ENCODE measurements at regions not wholly inside any gene's neighbourhood (a gene's known extent, or its start where the extent isn't known, plus 50 kb on each side); places are given as distances from the start of the nearest gene placed in this dataset.

DNA sequence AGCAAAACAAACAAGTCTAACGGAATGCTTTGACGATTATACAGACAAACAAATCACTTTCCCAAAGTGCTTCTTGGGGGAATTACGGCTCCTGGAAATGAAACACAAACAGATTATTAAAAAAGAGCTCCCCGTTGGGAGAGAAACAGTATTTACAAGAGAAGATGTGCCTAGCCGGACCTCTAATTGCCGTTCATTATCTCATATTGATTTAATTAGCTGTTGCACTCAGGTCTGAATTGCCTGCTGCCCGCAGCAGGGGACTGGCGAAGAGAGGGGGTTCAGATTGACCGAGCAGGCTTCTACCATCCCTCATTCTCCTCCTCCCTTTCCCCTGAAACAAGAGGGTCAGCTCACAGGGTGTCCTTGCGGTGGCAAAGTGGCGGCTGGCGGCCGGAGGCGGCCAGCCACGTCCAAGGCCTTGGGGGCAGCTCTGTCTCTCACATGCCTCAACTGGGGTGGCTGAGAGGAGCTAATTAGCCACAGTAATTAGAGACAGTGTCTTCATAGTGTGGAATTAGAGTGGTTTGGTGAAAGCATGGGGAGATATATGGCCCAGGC is 295.1 kb downstream of the MIAT start:
- H3K27me3 ChIP-seq, result no peaks in the 10 kb centered on the region
- intact Hi-C loops (cut with DNase I), result no loop called here
- H3K27ac ChIP-seq, result no peak overlapping the region
- no peak overlapping the region for H3K4me3 ChIP-seq
- H3K9me3 ChIP-seq, result no peaks in the 10 kb centered on the region
- H3K36me3 ChIP-seq, result no peaks in the 10 kb centered on the region
- no peak for DNase-seq
- no peak for TF ChIP-seq POLR2A (IDR thresholded peaks at IDR 0.05)
- TF ChIP-seq, protein P1, sequence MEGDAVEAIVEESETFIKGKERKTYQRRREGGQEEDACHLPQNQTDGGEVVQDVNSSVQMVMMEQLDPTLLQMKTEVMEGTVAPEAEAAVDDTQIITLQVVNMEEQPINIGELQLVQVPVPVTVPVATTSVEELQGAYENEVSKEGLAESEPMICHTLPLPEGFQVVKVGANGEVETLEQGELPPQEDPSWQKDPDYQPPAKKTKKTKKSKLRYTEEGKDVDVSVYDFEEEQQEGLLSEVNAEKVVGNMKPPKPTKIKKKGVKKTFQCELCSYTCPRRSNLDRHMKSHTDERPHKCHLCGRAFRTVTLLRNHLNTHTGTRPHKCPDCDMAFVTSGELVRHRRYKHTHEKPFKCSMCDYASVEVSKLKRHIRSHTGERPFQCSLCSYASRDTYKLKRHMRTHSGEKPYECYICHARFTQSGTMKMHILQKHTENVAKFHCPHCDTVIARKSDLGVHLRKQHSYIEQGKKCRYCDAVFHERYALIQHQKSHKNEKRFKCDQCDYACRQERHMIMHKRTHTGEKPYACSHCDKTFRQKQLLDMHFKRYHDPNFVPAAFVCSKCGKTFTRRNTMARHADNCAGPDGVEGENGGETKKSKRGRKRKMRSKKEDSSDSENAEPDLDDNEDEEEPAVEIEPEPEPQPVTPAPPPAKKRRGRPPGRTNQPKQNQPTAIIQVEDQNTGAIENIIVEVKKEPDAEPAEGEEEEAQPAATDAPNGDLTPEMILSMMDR (IDR thresholded peaks at IDR 0.05), result no peak
- TF ChIP-seq EP300 (IDR thresholded peaks at IDR 0.05), result no peak
- peaks cover 2% of the 10 kb centered on the region for H3K4me1 ChIP-seq (ENCODE audit: insufficient read depth)
- WGBS, 3 donors, result 20 to 36% (median 24%) methylated on average over 15 of the region's 15 CpGs

DNA sequence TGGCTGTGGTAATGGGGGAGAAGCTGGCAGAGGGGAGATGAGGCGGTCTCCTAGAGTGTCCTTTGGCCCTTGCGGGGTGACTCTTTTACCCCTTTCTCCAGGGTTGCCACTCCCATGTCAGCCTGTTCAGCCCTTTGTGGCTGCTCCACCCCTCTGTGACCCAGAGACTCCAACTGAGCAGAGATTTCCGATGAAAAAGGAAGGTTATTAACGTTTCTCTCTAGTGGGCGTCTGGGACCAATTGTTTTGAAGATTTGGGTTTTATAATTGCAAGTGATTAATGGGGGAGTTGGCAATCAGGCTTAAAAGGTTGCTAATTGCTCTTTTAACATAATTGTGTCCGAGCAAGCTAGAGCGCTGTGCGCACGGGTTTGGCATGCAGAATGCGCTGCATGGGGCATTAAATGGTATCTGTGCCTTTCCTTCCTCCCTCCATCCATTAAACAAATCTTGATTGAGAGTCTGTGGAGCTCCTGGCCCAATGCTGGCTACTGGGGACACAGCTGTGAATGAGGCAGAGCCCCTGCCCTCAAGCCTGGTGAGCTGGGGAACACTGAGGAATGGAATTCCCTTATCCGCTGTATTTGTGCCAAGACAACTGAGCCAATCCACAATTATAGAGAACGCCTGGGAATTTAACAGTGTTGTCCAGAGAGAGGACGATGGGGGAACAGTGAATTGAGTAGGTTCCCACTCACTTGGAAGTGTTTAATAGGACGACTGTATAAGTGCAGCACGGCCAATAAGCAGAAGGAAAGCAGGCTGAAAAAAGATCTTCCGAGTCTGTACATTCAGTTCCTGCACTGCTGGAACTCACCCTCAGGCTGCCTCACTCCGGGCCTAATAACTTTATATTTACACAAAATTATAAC is 295.9 kb downstream of the MIAT start:
- H3K27me3 ChIP-seq, result no peaks in the 10 kb centered on the region
- no peak for DNase-seq
- intact Hi-C loops (cut with DNase I), result no loop called here
- H3K4me3 ChIP-seq, result no peak overlapping the region
- H3K27ac ChIP-seq, result no peak overlapping the region
- peaks cover 2% of the 10 kb centered on the region for H3K4me1 ChIP-seq (ENCODE audit: insufficient read depth)
- H3K9me3 ChIP-seq, result no peaks in the 10 kb centered on the region
- WGBS, 3 donors, result 51 to 60% (median 56%) methylated on average over 17 of the region's 17 CpGs
- TF ChIP-seq POLR2A (IDR thresholded peaks at IDR 0.05), result no peak
- TF ChIP-seq, protein P1 (IDR thresholded peaks at IDR 0.05), result no peak
- TF ChIP-seq EP300 (IDR thresholded peaks at IDR 0.05), result no peak
- no peaks in the 10 kb centered on the region for H3K36me3 ChIP-seq

DNA sequence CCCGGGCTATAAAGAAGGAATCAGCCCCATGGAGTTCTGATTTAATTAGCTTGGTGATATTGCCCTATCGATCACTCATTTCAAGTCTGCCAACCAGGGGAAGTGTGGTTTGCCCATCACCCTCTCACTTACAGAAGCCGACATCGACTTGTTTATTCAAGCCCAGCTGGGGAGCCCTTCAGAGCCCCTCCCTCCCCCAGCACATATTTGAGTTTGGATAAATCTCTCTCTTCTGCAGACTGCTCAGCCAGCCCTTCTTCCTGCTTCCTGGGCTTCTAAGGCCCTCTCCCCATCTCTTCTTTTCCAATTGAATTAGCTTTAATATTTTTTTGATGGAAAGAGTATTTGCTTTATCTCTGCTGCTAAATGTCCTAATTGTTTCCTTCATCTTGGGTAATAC is 299.0 kb downstream of the MIAT start:
- intact Hi-C loops (cut with DNase I), result no loop called here
- DNase-seq, result no peak
- WGBS, 3 donors, result 23 to 37% (median 34%) methylated on average over 4 of the region's 4 CpGs
- H3K27me3 ChIP-seq, result no peaks in the 10 kb centered on the region
- H3K4me1 ChIP-seq (ENCODE audit: insufficient read depth), result peaks cover 2% of the 10 kb centered on the region
- no peak overlapping the region for H3K27ac ChIP-seq
- no peaks in the 10 kb centered on the region for H3K9me3 ChIP-seq
- no peaks in the 10 kb centered on the region for H3K36me3 ChIP-seq
- TF ChIP-seq EP300 (IDR thresholded peaks at IDR 0.05) (no peak), POLR2A (IDR thresholded peaks at IDR 0.05) (no peak)
- TF ChIP-seq, protein P1 (IDR thresholded peaks at IDR 0.05), result no peak
- no peak overlapping the region for H3K4me3 ChIP-seq

DNA sequence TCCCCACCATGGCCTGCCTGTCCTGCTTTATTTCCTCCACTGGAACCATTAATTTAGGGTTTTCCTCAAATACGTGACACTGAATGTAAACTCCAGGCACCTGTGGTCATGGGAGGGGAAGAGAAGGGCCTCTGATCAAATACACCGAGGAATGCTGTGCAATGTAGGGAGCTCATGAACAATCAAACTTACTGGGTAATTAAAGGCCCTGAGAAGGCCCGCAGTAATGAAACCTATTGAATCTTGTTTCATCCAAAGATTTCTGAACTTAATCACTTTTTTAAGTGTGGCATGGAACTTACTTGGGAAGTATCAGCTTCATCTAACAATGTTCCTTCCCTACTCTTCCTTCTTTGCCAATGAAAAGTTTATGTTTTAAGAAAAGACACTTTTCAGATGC is 299.8 kb downstream of the MIAT start:
- WGBS, 3 donors, result 91 to 97% (median 94%) methylated on average over 3 of the region's 3 CpGs
- Histone ChIP-seq H3K27me3 (no peaks in the 10 kb centered on the region), H3K4me1 (ENCODE audit: insufficient read depth) (peaks cover 2% of the 10 kb centered on the region), H3K27ac (no peak overlapping the region), H3K4me3 (no peak overlapping the region), H3K9me3 (no peaks in the 10 kb centered on the region), H3K36me3 (no peaks in the 10 kb centered on the region)
- TF ChIP-seq POLR2A (IDR thresholded peaks at IDR 0.05) (no peak), EP300 (IDR thresholded peaks at IDR 0.05) (no peak)
- TF ChIP-seq, protein P1 (IDR thresholded peaks at IDR 0.05), result no peak
- no peak for DNase-seq
- intact Hi-C loops (cut with DNase I), result no loop called here
